Ovary (tissue), 7 donors: ENCODE measurements at regions not wholly inside any gene's neighbourhood (a gene's known extent, or its start where the extent isn't known, plus 50 kb on each side); places are given as distances from the start of the nearest gene placed in this dataset.

Source experiments
- DNase-seq, 5 donors: peaks; one replicate each; pipeline ENCODE4 v3.0.0-alpha.2; 2019 to 2020
- H3K27ac ChIP-seq, 2 donors: fragments of 200-600 bp; one replicate each; pipeline versions ENCODE4 v1.5.1 to v1.8.0; 2019 to 2022
- H3K27me3 ChIP-seq: fragments of 200-600 bp; one replicate; pipeline ENCODE4 v1.8.0; 2022
- H3K36me3 ChIP-seq: fragments of 200-600 bp; sonication (generic); one replicate; pipeline ENCODE4 v1.5.1; 2019
- H3K4me1 ChIP-seq: one replicate; pipeline ENCODE4 v1.8.1; 2013; ENCODE audit warnings: mild to moderate bottlenecking, moderate library complexity; ENCODE audit not compliant: insufficient read depth
- H3K4me3 ChIP-seq: fragments of 200-600 bp; sonication (generic); one replicate; pipeline ENCODE4 v1.5.1; 2017
- H3K9me3 ChIP-seq, 2 donors: fragments of 200-600 bp in 1 of 2; sonication (generic) in 1 of 2; one replicate each; pipeline versions ENCODE4 v1.5.1 to v1.8.1; 2013 to 2019; ENCODE audit warnings: mild to moderate bottlenecking in 1 of 2, moderate library complexity in 1 of 2
- CTCF ChIP-seq, 3 donors: fragments of 450-650 bp in 2 of 3; fragments of 200-600 bp in 1 of 3; IDR thresholded peaks; one replicate each; pipeline versions ENCODE4 v1.5.1 to v1.8.0; 2016 to 2022; ENCODE audit warnings: antibody characterized with exemption in 3 of 3, mild to moderate bottlenecking in 1 of 3
- EP300 ChIP-seq: sonication (generic); formaldehyde crosslinking; IDR thresholded peaks from one replicate; pipeline ENCODE4 v1.6.1; 2017; ENCODE audit warnings: antibody characterized with exemption
- POLR2A ChIP-seq: fragments of 450-650 bp; IDR thresholded peaks from one replicate; pipeline ENCODE4 v1.6.1; 2017; ENCODE audit warnings: antibody characterized with exemption, mild to moderate bottlenecking, moderate library complexity
- WGBS, 3 donors: extraction: QIAGEN DNeasy Blood & Tissue Kit in 1 of 3; methylation state at CpG; one replicate each; pipeline versions ENCODE4 v1.1.5 to v1.1.7; 2013 to 2017; 5-methylcytosine and 5-hydroxymethylcytosine counted together
- intact Hi-C, 4 donors: fragments of 100-400 bp; cut with DNase I; formaldehyde crosslinking; loops; one replicate each; pipeline versions ENCODE4 v1.11.0 to v1.15.1; 2022 to 2023
- donor health status: DM: no; HTN: no; CAD: no; lungs with moderate emphysema.
- donor health status: DM: no; HTN: no; CAD: no.
- donor health status: Bipolar disorder and iron deficiency.
- donor health status: DM: no; HTN: no; CAD: no.
- donor health status: DM: yes; HTN: yes; CAD: no.

- Histone ChIP-seq H3K27ac (no peak overlapping the region), H3K4me3 (no peak overlapping the region), H3K4me1 (no peaks in the 10 kb centered on the region), H3K27me3 (no peaks in the 10 kb centered on the region), H3K36me3 (no peaks in the 10 kb centered on the region), H3K9me3 (no peaks in the 10 kb centered on the region)
- WGBS, 3 donors = 50 to 63% (median 53%) methylated on average over 2 of the region's 2 CpGs
- no peak for TF ChIP-seq EP300
- TF ChIP-seq POLR2A = no peak
- no peak for TF ChIP-seq CTCF (IDR thresholded peaks at IDR 0.05)
- DNase-seq = no peak
- intact Hi-C loops = no loop called here
These were observed 152.6 kb downstream of the RSL24D1 start for GRCh38 chr15:55044162-55044561.

- TF ChIP-seq EP300 = no peak
- TF ChIP-seq POLR2A = no peak
- H3K4me3 ChIP-seq = no peak overlapping the region
- H3K27me3 ChIP-seq = no peaks in the 10 kb centered on the region
- intact Hi-C loops = no loop called here
- H3K27ac ChIP-seq = no peak overlapping the region
- H3K9me3 ChIP-seq = no peaks in the 10 kb centered on the region
- no peaks in the 10 kb centered on the region for H3K36me3 ChIP-seq
- WGBS, 3 donors = 11 to 16% (median 13%) methylated on average over 1 of the region's 1 CpG
- DNase-seq = no peak
- no peaks in the 10 kb centered on the region for H3K4me1 ChIP-seq
These were observed 159.7 kb downstream of the RSL24D1 start for GRCh38 chr15:55037071-55037470.

- TF ChIP-seq EP300 (no peak), POLR2A (no peak), CTCF (IDR thresholded peaks at IDR 0.05) (no peak)
- Histone ChIP-seq H3K4me1 (no peaks in the 10 kb centered on the region), H3K27me3 (no peaks in the 10 kb centered on the region), H3K4me3 (no peak overlapping the region), H3K36me3 (no peaks in the 10 kb centered on the region), H3K9me3 (no peaks in the 10 kb centered on the region), H3K27ac (no peak overlapping the region)
- WGBS, 3 donors = 65 to 75% (median 71%) methylated on average over 2 of the region's 2 CpGs
- intact Hi-C loops = no loop called here
- no peak for DNase-seq
These were observed 161.0 kb downstream of the RSL24D1 start for GRCh38 chr15:55035749-55036148.

GRCh38 chr15:55033574-55033973 lies 163.2 kb downstream of the RSL24D1 start:
- Histone ChIP-seq H3K27ac (no peak overlapping the region), H3K36me3 (no peaks in the 10 kb centered on the region), H3K9me3 (no peaks in the 10 kb centered on the region), H3K27me3 (no peaks in the 10 kb centered on the region), H3K4me3 (no peak overlapping the region), H3K4me1 (no peaks in the 10 kb centered on the region)
- TF ChIP-seq EP300 (no peak), POLR2A (no peak), CTCF (IDR thresholded peaks at IDR 0.05) (no peak)
- intact Hi-C loops = no loop called here
- no peak for DNase-seq
- WGBS, 3 donors = 84 to 97% (median 90%) methylated on average over 2 of the region's 2 CpGs

- Histone ChIP-seq H3K27ac (no peak overlapping the region), H3K27me3 (no peaks in the 10 kb centered on the region), H3K4me1 (no peaks in the 10 kb centered on the region), H3K36me3 (no peaks in the 10 kb centered on the region), H3K4me3 (no peak overlapping the region), H3K9me3 (no peaks in the 10 kb centered on the region)
- intact Hi-C loops = no loop called here
- WGBS, 3 donors = 68 to 73% (median 71%) methylated on average over 5 of the region's 5 CpGs
- DNase-seq = no peak
- TF ChIP-seq EP300 = no peak
- TF ChIP-seq CTCF (IDR thresholded peaks at IDR 0.05) = no peak
- no peak for TF ChIP-seq POLR2A
These were observed 165.0 kb downstream of the RSL24D1 start for GRCh38 chr15:55031727-55032126.
